ENCODE measurements at regions not wholly inside any gene's neighbourhood (a gene's known extent, or its start where the extent isn't known, plus 50 kb on each side); places are given as distances from the start of the nearest gene placed in this dataset.

GRCh38 chr4:110877778-110878370, 255.0 kb upstream of the PITX2 start (continued):
- TF ChIP-seq CHD7 (IDR thresholded peaks at IDR 0.05; ENCODE audit: insufficient replicate concordance, low read length) (no peak), CREB1 (IDR thresholded peaks at IDR 0.05) (no peak), KDM5A (IDR thresholded peaks at IDR 0.05; ENCODE audit: low read length) (no peak), BACH1 (IDR thresholded peaks at IDR 0.05; ENCODE audit: low read length) (no peak), SIN3A (conservative IDR thresholded peaks at IDR 0.05 in 1 of 2, IDR thresholded peaks at IDR 0.05 in 1 of 2; ENCODE audit: low read depth in 1 of 2, low read length in 2 of 2) (no peak), POLR2A (IDR thresholded peaks at IDR 0.05; ENCODE audit: control extremely low read depth in 1 of 2, low read depth in 2 of 2, low read length in 2 of 2) (no peak), RNF2 (IDR thresholded peaks at IDR 0.05; ENCODE audit: borderline replicate concordance, low read depth, low read length, missing control alignments, poor library complexity, severe bottlenecking) (no peak), FOSL1 (IDR thresholded peaks at IDR 0.05; ENCODE audit: insufficient read depth, low read depth, low read length) (no peak), CEBPB (IDR thresholded peaks at IDR 0.05; ENCODE audit: low read depth, low read length) (no peak)
- TF ChIP-seq, protein P1, sequence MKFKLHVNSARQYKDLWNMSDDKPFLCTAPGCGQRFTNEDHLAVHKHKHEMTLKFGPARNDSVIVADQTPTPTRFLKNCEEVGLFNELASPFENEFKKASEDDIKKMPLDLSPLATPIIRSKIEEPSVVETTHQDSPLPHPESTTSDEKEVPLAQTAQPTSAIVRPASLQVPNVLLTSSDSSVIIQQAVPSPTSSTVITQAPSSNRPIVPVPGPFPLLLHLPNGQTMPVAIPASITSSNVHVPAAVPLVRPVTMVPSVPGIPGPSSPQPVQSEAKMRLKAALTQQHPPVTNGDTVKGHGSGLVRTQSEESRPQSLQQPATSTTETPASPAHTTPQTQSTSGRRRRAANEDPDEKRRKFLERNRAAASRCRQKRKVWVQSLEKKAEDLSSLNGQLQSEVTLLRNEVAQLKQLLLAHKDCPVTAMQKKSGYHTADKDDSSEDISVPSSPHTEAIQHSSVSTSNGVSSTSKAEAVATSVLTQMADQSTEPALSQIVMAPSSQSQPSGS (IDR thresholded peaks at IDR 0.05; ENCODE audit: low read length) = no peak
